ENCODE measurements at regions not wholly inside any gene's neighbourhood (a gene's known extent, or its start where the extent isn't known, plus 50 kb on each side); places are given as distances from the start of the nearest gene placed in this dataset.
"Not testable (repeated sequence)": the region's sequence is repeated elsewhere in the genome, so short reads cannot be mapped to it uniquely, and the experiment has no call there.

- TF ChIP-seq, protein P1, sequence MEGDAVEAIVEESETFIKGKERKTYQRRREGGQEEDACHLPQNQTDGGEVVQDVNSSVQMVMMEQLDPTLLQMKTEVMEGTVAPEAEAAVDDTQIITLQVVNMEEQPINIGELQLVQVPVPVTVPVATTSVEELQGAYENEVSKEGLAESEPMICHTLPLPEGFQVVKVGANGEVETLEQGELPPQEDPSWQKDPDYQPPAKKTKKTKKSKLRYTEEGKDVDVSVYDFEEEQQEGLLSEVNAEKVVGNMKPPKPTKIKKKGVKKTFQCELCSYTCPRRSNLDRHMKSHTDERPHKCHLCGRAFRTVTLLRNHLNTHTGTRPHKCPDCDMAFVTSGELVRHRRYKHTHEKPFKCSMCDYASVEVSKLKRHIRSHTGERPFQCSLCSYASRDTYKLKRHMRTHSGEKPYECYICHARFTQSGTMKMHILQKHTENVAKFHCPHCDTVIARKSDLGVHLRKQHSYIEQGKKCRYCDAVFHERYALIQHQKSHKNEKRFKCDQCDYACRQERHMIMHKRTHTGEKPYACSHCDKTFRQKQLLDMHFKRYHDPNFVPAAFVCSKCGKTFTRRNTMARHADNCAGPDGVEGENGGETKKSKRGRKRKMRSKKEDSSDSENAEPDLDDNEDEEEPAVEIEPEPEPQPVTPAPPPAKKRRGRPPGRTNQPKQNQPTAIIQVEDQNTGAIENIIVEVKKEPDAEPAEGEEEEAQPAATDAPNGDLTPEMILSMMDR (conservative IDR thresholded peaks at IDR 0.05): no peak
- Mint-ChIP-seq H3K36me3 (no peaks in the 10 kb centered on the region), H3K27ac (no peak overlapping the region), H3K9me3 (no peaks in the 10 kb centered on the region), H3K27me3 (peaks cover 57% of the 10 kb centered on the region), H3K4me3 (no peak overlapping the region), H3K4me1 (ENCODE audit: unreplicated experiment) (peaks cover 2% of the 10 kb centered on the region)
- DNase-seq (ENCODE audit: extremely low spot score, unreplicated experiment): no peak
These were observed 85.5 kb downstream of the TRIM43 start for GRCh38 chr2:95677346-95677745.

DNA sequence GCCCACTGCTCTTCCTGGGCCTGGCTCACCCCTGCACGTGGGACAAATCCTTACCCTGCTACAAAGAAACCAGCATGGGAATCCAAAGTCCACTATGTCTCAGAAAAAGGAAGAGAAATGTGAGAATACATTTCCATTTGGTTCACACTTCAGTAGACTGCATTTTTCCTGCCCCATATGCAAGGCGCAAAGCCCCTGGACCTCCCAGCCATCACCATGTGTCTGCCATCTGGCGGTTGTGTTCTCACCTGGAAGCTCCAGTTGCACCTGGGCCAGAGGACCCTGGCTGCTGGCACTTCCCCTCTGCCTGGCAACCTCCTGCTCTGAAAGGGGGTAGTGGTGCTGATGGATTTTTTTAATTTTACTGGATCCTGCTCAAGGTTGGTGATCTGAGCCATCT, 86.0 kb downstream of the TRIM43 start:
- not testable (repeated sequence) for H3K4me1 Mint-ChIP-seq (ENCODE audit: unreplicated experiment); H3K36me3 Mint-ChIP-seq; H3K9me3 Mint-ChIP-seq; DNase-seq (ENCODE audit: extremely low spot score, unreplicated experiment); H3K27ac Mint-ChIP-seq; H3K4me3 Mint-ChIP-seq
- peaks cover 55% of the 10 kb centered on the region for H3K27me3 Mint-ChIP-seq

DNA sequence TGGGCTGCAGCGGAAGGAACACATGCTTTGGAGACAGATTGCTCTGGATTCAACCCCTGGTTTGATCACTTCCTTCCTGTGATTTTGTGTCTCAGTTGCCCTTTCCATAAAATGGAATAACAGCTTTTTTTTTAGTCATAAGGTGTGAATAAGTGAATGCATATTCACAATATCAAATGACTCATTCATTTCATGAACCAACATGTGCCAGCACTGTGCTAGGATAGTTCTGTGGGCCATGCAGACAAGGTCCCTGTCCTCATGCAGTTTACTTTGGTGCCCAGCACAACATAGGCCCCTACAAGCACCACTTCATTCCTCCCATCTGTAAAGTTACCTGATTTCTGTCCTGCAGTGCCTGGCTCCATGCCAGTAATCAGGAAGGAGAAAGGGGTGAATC, 89.4 kb downstream of the TRIM43 start:
- H3K27me3 Mint-ChIP-seq: peaks cover 40% of the 10 kb centered on the region
- H3K4me1 Mint-ChIP-seq (ENCODE audit: unreplicated experiment): peaks cover 14% of the 10 kb centered on the region
- DNase-seq (ENCODE audit: extremely low spot score, unreplicated experiment); H3K4me3 Mint-ChIP-seq; H3K9me3 Mint-ChIP-seq; H3K27ac Mint-ChIP-seq; H3K36me3 Mint-ChIP-seq: not testable (repeated sequence)

- H3K4me3 Mint-ChIP-seq: peak overlapping the region; percentile 89
These were observed 89.8 kb downstream of the TRIM43 start for GRCh38 chr2:95681589-95682081.

GRCh38 chr2:95682889-95683517, 91.2 kb downstream of the TRIM43 start:
- Mint-ChIP-seq H3K27me3 (peaks cover 44% of the 10 kb centered on the region), H3K4me1 (ENCODE audit: unreplicated experiment) (peaks cover 14% of the 10 kb centered on the region), H3K4me3 (peak overlapping the region; percentile 89), H3K27ac (peak overlapping the region; percentile 18)
- not testable (repeated sequence) for DNase-seq (ENCODE audit: extremely low spot score, unreplicated experiment); H3K36me3 Mint-ChIP-seq; H3K9me3 Mint-ChIP-seq

More at GRCh38 chr2:95681589-95682081, 89.8 kb downstream of the TRIM43 start:
- Mint-ChIP-seq H3K27me3 (peaks cover 37% of the 10 kb centered on the region), H3K4me1 (ENCODE audit: unreplicated experiment) (peaks cover 14% of the 10 kb centered on the region)
- H3K27ac Mint-ChIP-seq; DNase-seq (ENCODE audit: extremely low spot score, unreplicated experiment); H3K36me3 Mint-ChIP-seq; H3K9me3 Mint-ChIP-seq: not testable (repeated sequence)

DNA sequence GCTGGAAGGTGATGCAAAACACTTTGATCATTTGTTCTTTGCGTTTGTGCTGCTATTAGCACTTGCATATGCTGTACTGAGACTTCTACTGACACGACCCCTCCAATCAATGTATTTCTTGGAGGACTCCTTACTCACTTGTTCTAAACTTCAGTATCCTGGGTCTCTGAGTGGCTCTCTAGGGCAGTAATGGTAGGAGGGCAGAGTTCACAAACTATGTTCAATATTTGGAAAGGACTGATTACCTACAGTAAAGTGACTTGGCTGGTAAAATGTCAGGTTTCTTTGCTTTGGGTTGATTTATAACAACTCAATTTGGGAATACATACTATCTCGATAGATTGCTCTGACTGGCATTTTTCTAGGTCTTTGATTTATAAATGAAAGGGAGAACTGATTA, 93.7 kb downstream of the TRIM43 start:
- Mint-ChIP-seq H3K4me1 (ENCODE audit: unreplicated experiment) (peaks cover 14% of the 10 kb centered on the region), H3K36me3 (no peaks in the 10 kb centered on the region), H3K27me3 (peaks cover 31% of the 10 kb centered on the region)

DNA sequence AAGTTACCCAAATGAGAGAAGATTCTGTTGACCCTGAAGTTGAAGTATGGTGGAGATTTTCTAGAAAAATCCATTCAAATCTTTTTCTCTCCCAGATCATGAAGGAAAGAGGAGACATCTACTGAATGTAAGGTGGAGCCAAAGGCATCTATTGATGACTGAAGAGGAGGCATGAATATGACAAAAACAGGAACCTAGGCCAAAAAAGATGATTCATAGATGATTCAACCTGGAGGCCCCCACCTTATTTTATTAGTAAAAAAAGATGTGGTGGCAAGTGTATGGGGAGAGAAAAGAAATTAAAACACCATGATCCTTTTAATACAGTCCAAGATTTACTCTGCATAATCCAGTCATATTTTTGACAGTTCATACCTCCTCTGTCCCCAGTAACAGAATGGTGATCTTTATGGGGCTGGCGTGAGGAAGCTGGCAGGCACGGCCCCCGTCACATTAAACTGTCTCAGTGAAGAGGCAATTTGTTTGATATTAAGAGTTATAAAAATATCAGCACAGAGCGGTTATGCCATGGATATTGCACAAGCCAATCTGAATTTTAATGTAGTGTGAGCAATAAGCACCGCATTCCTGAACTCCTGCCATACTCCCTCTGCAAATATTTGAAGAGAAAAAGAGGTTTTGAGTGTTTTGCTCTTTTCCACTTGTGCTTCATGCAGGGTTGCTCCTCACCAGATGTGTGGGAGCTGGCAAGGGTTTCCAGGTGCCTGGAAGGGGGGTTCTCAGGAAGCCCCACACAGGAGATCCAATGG, 94.4 kb downstream of the TRIM43 start:
- peaks cover 29% of the 10 kb centered on the region for H3K27me3 Mint-ChIP-seq
- H3K9me3 Mint-ChIP-seq; DNase-seq (ENCODE audit: extremely low spot score, unreplicated experiment); H3K4me3 Mint-ChIP-seq; H3K27ac Mint-ChIP-seq; H3K36me3 Mint-ChIP-seq: not testable (repeated sequence)
- H3K4me1 Mint-ChIP-seq (ENCODE audit: unreplicated experiment): peaks cover 14% of the 10 kb centered on the region

More for the DNA sequence above, 93.7 kb downstream of the TRIM43 start:
- H3K9me3 Mint-ChIP-seq: no peaks in the 10 kb centered on the region
- no peak overlapping the region for H3K27ac Mint-ChIP-seq
- TF ChIP-seq, protein P1 (conservative IDR thresholded peaks at IDR 0.05): no peak
- no peak for DNase-seq (ENCODE audit: extremely low spot score, unreplicated experiment)
- no peak overlapping the region for H3K4me3 Mint-ChIP-seq

DNA sequence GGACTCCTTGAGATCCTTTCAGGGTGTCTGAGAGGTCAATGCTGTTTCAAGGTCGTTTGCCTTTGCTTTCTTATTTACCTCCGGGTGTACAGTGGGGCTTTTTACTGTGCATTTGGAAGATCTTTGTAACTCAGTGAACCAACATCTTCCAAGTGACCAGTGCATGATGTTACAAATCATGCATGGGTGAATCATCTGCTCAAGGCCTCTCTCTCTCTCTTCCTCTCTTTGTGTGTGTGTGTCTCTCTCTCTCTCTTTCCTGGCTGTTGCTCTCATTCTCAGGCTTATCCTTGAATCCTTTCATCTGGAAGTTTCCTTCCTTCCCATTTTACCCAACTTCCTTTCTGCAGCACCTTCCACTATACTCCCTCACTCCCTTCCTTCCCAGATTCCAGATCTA, 96.1 kb downstream of the TRIM43 start:
- not testable (repeated sequence) for H3K36me3 Mint-ChIP-seq; H3K9me3 Mint-ChIP-seq; H3K27ac Mint-ChIP-seq; DNase-seq (ENCODE audit: extremely low spot score, unreplicated experiment); H3K4me1 Mint-ChIP-seq (ENCODE audit: unreplicated experiment); H3K4me3 Mint-ChIP-seq
- peaks cover 23% of the 10 kb centered on the region for H3K27me3 Mint-ChIP-seq

DNA sequence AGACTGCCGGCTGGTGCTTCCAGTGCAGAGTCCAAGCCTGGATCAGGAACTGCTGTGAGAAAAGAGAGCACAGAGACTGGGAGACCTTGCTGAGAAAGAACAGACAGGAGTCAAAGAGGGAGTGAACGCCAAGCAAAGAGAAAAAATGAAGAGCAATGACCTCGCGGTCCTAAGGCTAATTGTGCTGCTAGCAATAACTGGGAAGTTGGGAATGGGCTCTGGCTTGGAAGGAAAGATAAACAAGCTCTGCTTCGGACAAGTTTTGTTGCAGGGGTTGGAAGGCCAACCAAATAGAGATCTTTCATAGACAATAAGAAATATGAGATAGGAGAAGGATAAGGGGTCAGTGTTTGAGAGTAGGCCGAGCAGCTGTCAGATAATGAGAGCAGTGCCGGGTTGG, 99.4 kb downstream of the TRIM43 start:
- H3K27me3 Mint-ChIP-seq: peaks cover 26% of the 10 kb centered on the region
- H3K36me3 Mint-ChIP-seq; H3K9me3 Mint-ChIP-seq; H3K4me3 Mint-ChIP-seq; H3K27ac Mint-ChIP-seq; H3K4me1 Mint-ChIP-seq (ENCODE audit: unreplicated experiment); DNase-seq (ENCODE audit: extremely low spot score, unreplicated experiment): not testable (repeated sequence)

DNA sequence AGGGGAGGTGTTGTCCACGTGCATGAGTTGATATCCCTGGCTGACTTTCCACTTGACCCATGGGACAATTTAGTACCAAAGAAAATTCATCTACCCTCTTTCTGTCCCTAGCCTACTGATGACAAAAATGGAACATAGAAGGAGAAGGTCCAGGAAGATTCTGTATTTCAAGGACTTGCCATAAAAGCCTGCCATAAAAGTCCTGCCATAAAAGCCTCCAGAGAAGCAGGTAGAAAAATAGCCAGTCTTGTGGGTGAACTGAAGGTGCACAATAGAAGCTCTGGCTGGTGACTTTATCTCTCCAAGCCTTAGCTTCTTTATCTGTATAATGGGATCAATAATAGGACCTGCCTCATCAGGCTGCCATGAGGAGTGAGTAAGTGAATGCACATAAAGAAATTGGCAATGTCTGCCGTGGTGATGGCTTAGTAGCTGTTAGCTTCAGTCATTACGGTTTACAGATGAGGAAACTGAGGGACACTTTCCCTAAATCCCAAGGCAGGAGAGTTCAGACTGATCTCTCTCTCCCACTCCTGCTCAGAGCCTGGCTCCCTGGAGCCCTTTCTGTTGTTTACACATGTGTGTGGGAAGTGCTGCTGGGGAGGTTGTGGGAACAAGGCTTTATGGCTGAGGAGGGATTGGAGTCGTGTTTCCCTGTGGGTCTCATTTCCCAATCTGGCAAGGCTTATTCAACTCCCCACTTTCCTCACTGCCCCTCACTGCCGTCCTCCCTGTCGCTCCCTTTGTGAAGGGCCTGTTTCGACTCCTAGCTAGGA, 101.5 kb downstream of the TRIM43 start:
- not testable (repeated sequence) for H3K4me1 Mint-ChIP-seq (ENCODE audit: unreplicated experiment); H3K9me3 Mint-ChIP-seq; H3K36me3 Mint-ChIP-seq; H3K27ac Mint-ChIP-seq; DNase-seq (ENCODE audit: extremely low spot score, unreplicated experiment); H3K4me3 Mint-ChIP-seq
- H3K27me3 Mint-ChIP-seq: peaks cover 28% of the 10 kb centered on the region
